ENCODE measurements at regions not wholly inside any gene's neighbourhood (a gene's known extent, or its start where the extent isn't known, plus 50 kb on each side); places are given as distances from the start of the nearest gene placed in this dataset.

DNA sequence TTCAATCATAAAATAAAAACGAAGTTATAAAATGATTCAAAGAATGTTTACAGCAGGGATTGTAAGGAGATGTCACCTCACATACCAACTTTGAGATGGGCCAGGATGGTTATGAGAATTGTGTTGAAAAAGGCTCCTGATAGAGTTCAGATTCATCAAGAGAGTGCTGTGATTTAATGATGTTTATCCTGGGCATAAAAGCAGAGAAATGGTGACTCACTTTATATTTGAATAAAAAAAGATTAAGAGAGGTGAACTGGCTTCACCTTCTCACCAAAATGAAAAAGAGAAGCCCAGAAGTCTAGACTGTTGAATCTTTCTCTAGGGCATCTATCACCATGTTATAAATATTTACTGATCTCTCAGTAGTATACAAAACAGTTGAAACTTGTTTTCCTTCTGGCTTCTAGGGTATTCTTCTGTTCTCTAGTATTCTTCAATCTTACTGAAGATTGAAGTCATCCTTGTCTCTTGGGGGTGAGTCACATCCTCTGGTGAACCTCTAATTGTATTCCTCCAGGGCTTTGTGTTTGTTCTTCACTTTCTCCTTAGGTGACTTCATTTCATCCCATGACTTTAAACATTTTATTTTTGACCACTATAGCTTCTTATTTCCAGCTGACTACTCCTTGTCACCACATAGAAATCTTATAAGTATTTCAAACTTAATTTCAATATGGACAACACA lies 1237.3 kb upstream of the C9orf72 start:
- no peak overlapping the region for H3K4me3 ChIP-seq (ENCODE audit: low read depth, low read length)
- TF ChIP-seq, protein P1, sequence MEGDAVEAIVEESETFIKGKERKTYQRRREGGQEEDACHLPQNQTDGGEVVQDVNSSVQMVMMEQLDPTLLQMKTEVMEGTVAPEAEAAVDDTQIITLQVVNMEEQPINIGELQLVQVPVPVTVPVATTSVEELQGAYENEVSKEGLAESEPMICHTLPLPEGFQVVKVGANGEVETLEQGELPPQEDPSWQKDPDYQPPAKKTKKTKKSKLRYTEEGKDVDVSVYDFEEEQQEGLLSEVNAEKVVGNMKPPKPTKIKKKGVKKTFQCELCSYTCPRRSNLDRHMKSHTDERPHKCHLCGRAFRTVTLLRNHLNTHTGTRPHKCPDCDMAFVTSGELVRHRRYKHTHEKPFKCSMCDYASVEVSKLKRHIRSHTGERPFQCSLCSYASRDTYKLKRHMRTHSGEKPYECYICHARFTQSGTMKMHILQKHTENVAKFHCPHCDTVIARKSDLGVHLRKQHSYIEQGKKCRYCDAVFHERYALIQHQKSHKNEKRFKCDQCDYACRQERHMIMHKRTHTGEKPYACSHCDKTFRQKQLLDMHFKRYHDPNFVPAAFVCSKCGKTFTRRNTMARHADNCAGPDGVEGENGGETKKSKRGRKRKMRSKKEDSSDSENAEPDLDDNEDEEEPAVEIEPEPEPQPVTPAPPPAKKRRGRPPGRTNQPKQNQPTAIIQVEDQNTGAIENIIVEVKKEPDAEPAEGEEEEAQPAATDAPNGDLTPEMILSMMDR (IDR thresholded peaks at IDR 0.05; ENCODE audit: low read depth, low read length), result no peak

DNA sequence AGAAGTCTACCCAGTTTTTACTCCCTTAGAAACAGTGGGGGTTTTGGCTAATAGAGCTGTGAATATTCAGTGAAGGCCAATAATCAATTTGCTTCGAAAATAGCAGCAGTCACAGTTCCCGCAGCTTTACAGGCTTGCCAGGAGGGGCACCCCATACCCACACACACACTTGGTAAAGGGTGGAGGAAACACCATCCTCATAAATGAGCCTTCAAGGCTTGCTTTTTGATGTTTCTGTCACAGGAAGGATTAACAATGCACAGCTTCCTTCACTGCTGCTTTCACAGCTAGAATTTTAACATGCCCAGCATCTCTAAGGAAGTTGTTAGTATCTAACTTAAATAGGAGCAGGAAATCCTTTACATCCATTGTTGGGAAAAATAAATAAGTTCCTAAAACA lies 1247.5 kb upstream of the C9orf72 start:
- TF ChIP-seq, protein P1 (IDR thresholded peaks at IDR 0.05; ENCODE audit: low read depth, low read length), result no peak
- no peak overlapping the region for H3K4me3 ChIP-seq (ENCODE audit: low read depth, low read length)

DNA sequence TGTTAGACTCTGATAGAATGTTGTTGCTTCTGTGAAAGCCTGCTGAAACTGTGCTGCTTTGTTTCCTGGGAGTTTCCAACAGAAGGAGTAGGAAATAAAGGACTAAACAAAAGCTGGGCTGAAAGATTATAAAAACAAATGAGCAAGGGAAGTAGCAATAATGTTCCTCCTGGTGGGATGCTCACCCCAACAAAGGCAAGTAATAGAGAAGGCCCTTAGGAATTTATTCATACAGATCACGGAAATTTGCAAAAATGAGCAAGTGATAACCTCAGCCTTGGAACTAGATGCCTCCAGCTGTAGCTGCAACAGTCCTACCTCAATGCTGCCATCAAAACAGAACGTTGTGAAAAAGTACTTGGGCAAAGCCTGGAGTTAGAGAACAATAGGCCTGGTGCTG lies 1248.0 kb upstream of the C9orf72 start:
- TF ChIP-seq, protein P1 (IDR thresholded peaks at IDR 0.05; ENCODE audit: low read depth, low read length), result no peak

DNA sequence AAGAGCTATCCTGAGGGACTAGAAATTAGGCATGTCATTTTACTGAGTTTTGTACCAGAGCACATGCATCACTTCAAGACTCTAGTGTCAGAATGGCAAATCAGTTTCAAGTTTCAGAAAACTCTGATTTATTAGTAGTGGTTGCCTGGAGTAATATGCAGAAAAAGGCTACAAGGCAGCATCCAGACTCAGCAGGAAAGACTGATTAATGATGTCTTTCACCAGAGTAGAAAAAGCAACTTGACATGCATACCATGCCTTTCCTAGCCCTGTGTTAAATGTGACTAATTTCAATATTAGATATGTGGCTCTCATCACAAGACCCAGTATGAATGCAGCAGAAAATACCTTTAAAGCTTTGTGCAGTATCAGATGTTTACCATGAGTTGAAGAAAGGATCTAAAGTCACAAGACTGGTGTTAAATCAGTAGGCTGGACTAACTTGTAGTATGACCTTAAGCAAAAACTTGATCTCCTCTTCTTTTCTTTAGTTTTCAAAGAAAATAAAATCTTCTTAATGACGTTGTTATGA lies 1251.2 kb upstream of the C9orf72 start:
- TF ChIP-seq, protein P1 (IDR thresholded peaks at IDR 0.05; ENCODE audit: low read depth, low read length), result no peak
- H3K4me3 ChIP-seq (ENCODE audit: low read depth, low read length), result no peak overlapping the region

More for the DNA sequence above, 1248.0 kb upstream of the C9orf72 start:
- no peak overlapping the region for H3K4me3 ChIP-seq (ENCODE audit: low read depth, low read length)

DNA sequence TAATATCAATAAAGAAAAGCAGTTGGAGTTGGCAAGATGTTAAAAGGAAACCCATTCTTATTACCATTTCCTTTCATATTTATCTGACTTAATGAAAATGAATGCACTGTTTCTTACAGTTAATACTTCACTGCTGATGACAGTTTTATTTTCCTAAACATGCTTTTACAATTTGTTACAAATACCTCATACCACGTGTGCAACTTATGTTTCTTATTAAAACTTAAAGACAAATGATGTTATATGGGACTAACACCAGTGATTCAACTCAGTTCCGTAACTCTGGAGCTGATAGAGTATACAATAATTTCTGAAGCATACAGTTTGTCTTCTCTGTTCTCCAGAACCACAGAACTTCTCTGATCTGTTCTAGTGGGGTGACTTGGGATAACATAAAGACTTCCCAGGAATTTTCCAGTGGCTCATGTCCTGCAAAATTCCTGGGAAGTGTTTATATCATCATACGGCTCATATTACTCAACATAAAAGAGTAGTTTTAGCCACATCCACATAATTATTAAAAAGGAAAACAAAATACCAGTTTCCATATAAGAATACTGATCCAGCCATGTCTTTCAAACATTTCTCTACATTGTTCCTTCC lies 1259.0 kb upstream of the C9orf72 start:
- no peak overlapping the region for H3K4me3 ChIP-seq (ENCODE audit: low read depth, low read length)
- TF ChIP-seq, protein P1 (IDR thresholded peaks at IDR 0.05; ENCODE audit: low read depth, low read length), result no peak

DNA sequence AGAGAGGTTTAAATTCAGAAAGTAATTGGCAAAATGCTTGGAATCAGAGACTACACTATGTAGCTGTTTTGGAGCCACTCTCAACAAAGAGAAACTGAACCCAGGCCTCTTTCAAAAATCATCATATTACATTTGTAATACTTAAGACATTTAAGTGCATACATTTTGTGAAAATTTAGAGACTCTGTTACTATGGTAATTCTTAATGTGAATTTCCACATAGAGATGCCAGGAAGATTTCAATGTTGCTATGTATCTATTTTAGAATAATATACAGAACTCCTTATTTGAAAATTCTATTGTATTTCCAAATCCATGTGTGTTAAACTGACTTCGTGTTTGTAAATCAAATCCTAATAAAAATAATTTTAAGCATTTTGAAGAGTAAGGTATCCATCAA lies 1260.9 kb upstream of the C9orf72 start:
- H3K4me3 ChIP-seq (ENCODE audit: low read depth, low read length), result no peak overlapping the region
- TF ChIP-seq, protein P1 (IDR thresholded peaks at IDR 0.05; ENCODE audit: low read depth, low read length), result no peak

DNA sequence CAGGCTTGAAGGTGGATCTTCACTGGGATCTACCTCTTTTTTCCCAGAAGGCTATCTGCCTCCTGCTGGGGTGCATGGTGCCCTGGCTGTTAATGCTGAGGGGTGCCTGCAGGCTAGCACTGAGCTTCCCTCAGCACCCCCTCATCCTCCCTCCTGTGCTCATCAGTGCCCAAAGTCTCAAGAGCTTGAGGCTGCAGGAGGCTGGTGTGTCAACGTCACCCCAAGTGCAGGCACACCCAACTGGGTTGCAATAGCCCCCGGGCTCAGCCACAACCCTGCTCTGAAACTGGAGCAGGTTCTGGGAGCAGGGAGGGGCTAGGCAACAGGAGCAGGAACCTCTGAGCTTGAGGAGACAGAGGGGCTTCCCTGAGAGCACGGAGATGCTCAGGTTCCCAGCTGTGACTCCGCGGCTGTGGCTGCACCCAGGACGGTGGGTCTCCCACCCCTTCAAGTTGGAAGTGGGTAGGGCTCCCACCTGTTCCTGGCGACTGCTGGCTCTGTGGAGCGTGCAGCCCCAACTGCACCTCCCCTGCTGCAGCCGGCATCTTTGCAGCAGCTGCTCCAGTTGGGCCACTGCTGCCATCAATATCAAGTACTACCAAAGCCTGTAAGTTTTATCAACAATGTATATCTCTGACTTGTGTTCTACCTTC lies 1266.6 kb upstream of the C9orf72 start:
- TF ChIP-seq, protein P1 (IDR thresholded peaks at IDR 0.05; ENCODE audit: low read depth, low read length), result no peak
- H3K4me3 ChIP-seq (ENCODE audit: low read depth, low read length), result no peak overlapping the region

Data from WI38 (cell line).